PC-9 (cell line): ENCODE measurements at regions not wholly inside any gene's neighbourhood (a gene's known extent, or its start where the extent isn't known, plus 50 kb on each side); places are given as distances from the start of the nearest gene placed in this dataset.

Experiments used
- BruUV-seq: library from RNA; stranded (reverse); fragments of 400-500 nt; replicated peaks from 2 replicates; lab custom pipeline; 2021; lab: Mats Ljungman, UMichigan
- CTCF ChIA-PET: fragments of 300-600 bp; sonication (Branson Sonifier 250); formaldehyde crosslinking; loops from one replicate; lab custom pipeline; 2022; ENCODE audit warnings: antibody characterized with exemption; lab: Charles Lee
- POLR2A ChIA-PET: fragments of 300-600 bp; sonication (Branson Sonifier 250); formaldehyde crosslinking; loops from one replicate; lab custom pipeline; 2022; ENCODE audit warnings: antibody characterized with exemption; ENCODE audit not compliant: unreplicated experiment; lab: Charles Lee
- DNase-seq, 2 experiments: peaks; one replicate each; pipeline versions ENCODE4 v3.0.0 to v3.0.0-alpha.2; 2015 to 2022; ENCODE audit warnings: mixed read lengths in 1 of 2
- H2AFZ ChIP-seq: fragments of 200-600 bp; sonication (generic); 2 replicates; pipeline ENCODE4 v1.8.1; 2017; ENCODE audit warnings: antibody characterized with exemption
- H3F3A ChIP-seq: fragments of 200-600 bp; sonication (generic); 2 replicates; pipeline ENCODE4 v1.8.1; 2017; ENCODE audit warnings: antibody characterized with exemption, mild to moderate bottlenecking, low read depth; ENCODE audit not compliant: insufficient read depth
- H3K27ac ChIP-seq: fragments of 200-600 bp; sonication (generic); 2 replicates; pipeline ENCODE4 v1.6.1; 2016; ENCODE audit warnings: mixed run types
- H3K27me3 ChIP-seq: fragments of 200-600 bp; sonication (generic); 2 replicates; pipeline ENCODE4 v1.6.1; 2016; ENCODE audit warnings: low read depth, mixed run types; ENCODE audit not compliant: insufficient read depth
- H3K36me3 ChIP-seq: fragments of 200-600 bp; sonication (generic); 2 replicates; pipeline ENCODE4 v1.6.1; 2016; ENCODE audit warnings: low read depth, mixed run types
- H3K4me1 ChIP-seq: fragments of 200-600 bp; sonication (generic); replicated peaks from 2 replicates; pipeline ENCODE4 v1.6.1; 2016; ENCODE audit warnings: mixed run types; ENCODE audit not compliant: insufficient read depth
- H3K4me2 ChIP-seq: fragments of 200-600 bp; sonication (generic); 2 replicates; pipeline ENCODE4 v1.6.1; 2017; ENCODE audit warnings: mixed run types
- H3K4me3 ChIP-seq: fragments of 200-600 bp; sonication (generic); 2 replicates; pipeline ENCODE4 v1.6.1; 2016; ENCODE audit warnings: mixed run types
- H3K79me2 ChIP-seq: fragments of 200-600 bp; sonication (generic); 2 replicates; pipeline ENCODE4 v1.6.1; 2017; ENCODE audit warnings: low read depth, mixed run types
- H3K9me2 ChIP-seq: fragments of 200-600 bp; sonication (generic); 2 replicates; pipeline ENCODE4 v1.8.1; 2017; ENCODE audit warnings: mild to moderate bottlenecking; ENCODE audit not compliant: insufficient read depth
- H3K9me3 ChIP-seq: fragments of 200-600 bp; sonication (generic); 2 replicates; pipeline ENCODE4 v1.8.1; 2016; ENCODE audit warnings: low read depth; ENCODE audit not compliant: insufficient read depth
- H4K20me1 ChIP-seq: fragments of 200-600 bp; sonication (generic); 2 replicates; pipeline ENCODE4 v1.8.1; 2017; ENCODE audit not compliant: insufficient read depth
- CTCF ChIP-seq: fragments of 200-600 bp; sonication (generic); conservative IDR thresholded peaks from 2 replicates; pipeline ENCODE4 v1.6.1; 2017; ENCODE audit warnings: mixed run types, antibody characterized with exemption, mild to moderate bottlenecking, moderate library complexity
- EZH2 ChIP-seq: fragments of 200-600 bp; sonication (generic); IDR thresholded peaks from 2 replicates; pipeline ENCODE4 v1.8.0; 2017; ENCODE audit warnings: antibody characterized with exemption, low read depth
- intact Hi-C: fragments of 100-400 bp; cut with micrococcal nuclease; formaldehyde crosslinking; loops from one replicate; pipeline ENCODE4 v1.10.0; 2022; ENCODE audit not compliant: unreplicated experiment

- Histone ChIP-seq H2AFZ (no peak overlapping the region), H3K36me3 (no peaks in the 10 kb centered on the region), H3K4me3 (no peak overlapping the region), H3K79me2 (no peaks in the 10 kb centered on the region), H3K9me2 (no peaks in the 10 kb centered on the region), H4K20me1 (no peaks in the 10 kb centered on the region), H3K4me1 (no peaks in the 10 kb centered on the region), H3F3A (no peaks in the 10 kb centered on the region), H3K9me3 (no peaks in the 10 kb centered on the region), H3K27ac (no peak overlapping the region), H3K4me2 (no peak overlapping the region), H3K27me3 (no peaks in the 10 kb centered on the region)
- intact Hi-C loops = no loop called here
- DNase-seq = no peak
- BruUV-seq = no TSS peak
- POLR2A ChIA-PET = no interaction called here
- TF ChIP-seq CTCF (no peak), EZH2 (no peak)
- CTCF ChIA-PET = no interaction called here
These were observed 156.3 kb upstream of the SESN3 start for GRCh38 chr11:95387325-95387724.

GRCh38 chr11:95385577-95385976 is 154.6 kb upstream of the SESN3 start:
- Histone ChIP-seq H3K36me3 (no peaks in the 10 kb centered on the region), H2AFZ (no peak overlapping the region), H3F3A (no peaks in the 10 kb centered on the region), H3K9me2 (no peaks in the 10 kb centered on the region), H3K4me2 (no peak overlapping the region), H3K9me3 (no peaks in the 10 kb centered on the region), H3K4me3 (no peak overlapping the region), H3K27me3 (no peaks in the 10 kb centered on the region), H3K4me1 (no peaks in the 10 kb centered on the region), H4K20me1 (no peaks in the 10 kb centered on the region), H3K79me2 (no peaks in the 10 kb centered on the region), H3K27ac (no peak overlapping the region)
- POLR2A ChIA-PET = no interaction called here
- CTCF ChIA-PET = no interaction called here
- DNase-seq = no peak
- no peak for TF ChIP-seq CTCF
- no peak for TF ChIP-seq EZH2
- no TSS peak for BruUV-seq
- intact Hi-C loops = no loop called here

- ChIA-PET POLR2A (no interaction called here), CTCF (no interaction called here)
- H3K27ac ChIP-seq = no peak overlapping the region
- no peaks in the 10 kb centered on the region for H3F3A ChIP-seq
- no peak for TF ChIP-seq CTCF
- TF ChIP-seq EZH2 = no peak
- intact Hi-C loops = no loop called here
- DNase-seq = no peak
- no peaks in the 10 kb centered on the region for H3K27me3 ChIP-seq
- BruUV-seq = no TSS peak
- H3K9me3 ChIP-seq = no peaks in the 10 kb centered on the region
- H3K36me3 ChIP-seq = no peaks in the 10 kb centered on the region
- no peaks in the 10 kb centered on the region for H3K79me2 ChIP-seq
- no peak overlapping the region for H3K4me2 ChIP-seq
- no peaks in the 10 kb centered on the region for H4K20me1 ChIP-seq
- H2AFZ ChIP-seq = no peak overlapping the region
- no peaks in the 10 kb centered on the region for H3K9me2 ChIP-seq
- H3K4me3 ChIP-seq = no peak overlapping the region
- H3K4me1 ChIP-seq = no peaks in the 10 kb centered on the region
These were observed 148.5 kb upstream of the SESN3 start for GRCh38 chr11:95379479-95379878.
